IMR-90 (cell line): ENCODE measurements at regions not wholly inside any gene's neighbourhood (a gene's known extent, or its start where the extent isn't known, plus 50 kb on each side); places are given as distances from the start of the nearest gene placed in this dataset.

ENCODE experiments used
- POLR2A ChIP-seq: IDR thresholded peaks from 2 replicates; pipeline ENCODE4 v1.6.1; 2012; ENCODE audit warnings: mild to moderate bottlenecking, low read depth, low read length
- RCOR1 ChIP-seq: IDR thresholded peaks from 2 replicates; pipeline ENCODE4 v1.6.1; 2012; ENCODE audit warnings: mild to moderate bottlenecking, low read length, improper control_type of control experiment; ENCODE audit not compliant: insufficient replicate concordance
- SMC3 ChIP-seq: fragments of 150-350 bp; IDR thresholded peaks from 2 replicates; pipeline ENCODE4 v1.6.1; 2016; ENCODE audit warnings: low read depth, mild to moderate bottlenecking, antibody characterized with exemption, low read length, moderate library complexity
- TF ChIP-seq, protein P1 (sequence below): conservative IDR thresholded peaks from 2 replicates; pipeline ENCODE4 v1.5.1; 2012; ENCODE audit warnings: mild to moderate bottlenecking, low read depth, low read length, improper control_type of control experiment
- TF ChIP-seq, protein P2 (sequence below): fragments of 150-350 bp; IDR thresholded peaks from 2 replicates; pipeline ENCODE4 v1.6.1; 2016; ENCODE audit warnings: low read depth, mild to moderate bottlenecking, low read length, moderate library complexity, borderline replicate concordance

DNA sequence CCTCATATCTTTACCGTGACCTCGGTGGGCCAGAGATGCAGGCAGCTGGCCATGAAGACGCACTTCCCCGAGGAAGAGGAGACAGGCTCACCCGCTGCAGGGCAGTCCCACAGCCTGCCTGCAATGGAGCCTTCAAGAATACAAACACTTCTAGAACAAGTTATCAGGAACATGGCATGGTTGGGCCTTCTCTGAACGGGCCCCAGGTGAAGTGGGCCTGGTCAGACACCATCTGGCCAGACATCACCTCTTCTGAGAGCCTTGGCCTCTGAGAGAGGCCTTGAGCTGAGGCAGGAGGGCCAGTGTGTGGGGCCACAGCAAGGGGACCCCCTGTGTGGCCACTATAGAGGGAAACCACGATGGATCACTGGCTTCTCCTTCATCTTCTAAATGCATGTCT, 112.4 kb upstream of the GDF10 start:
- TF ChIP-seq, protein P1, sequence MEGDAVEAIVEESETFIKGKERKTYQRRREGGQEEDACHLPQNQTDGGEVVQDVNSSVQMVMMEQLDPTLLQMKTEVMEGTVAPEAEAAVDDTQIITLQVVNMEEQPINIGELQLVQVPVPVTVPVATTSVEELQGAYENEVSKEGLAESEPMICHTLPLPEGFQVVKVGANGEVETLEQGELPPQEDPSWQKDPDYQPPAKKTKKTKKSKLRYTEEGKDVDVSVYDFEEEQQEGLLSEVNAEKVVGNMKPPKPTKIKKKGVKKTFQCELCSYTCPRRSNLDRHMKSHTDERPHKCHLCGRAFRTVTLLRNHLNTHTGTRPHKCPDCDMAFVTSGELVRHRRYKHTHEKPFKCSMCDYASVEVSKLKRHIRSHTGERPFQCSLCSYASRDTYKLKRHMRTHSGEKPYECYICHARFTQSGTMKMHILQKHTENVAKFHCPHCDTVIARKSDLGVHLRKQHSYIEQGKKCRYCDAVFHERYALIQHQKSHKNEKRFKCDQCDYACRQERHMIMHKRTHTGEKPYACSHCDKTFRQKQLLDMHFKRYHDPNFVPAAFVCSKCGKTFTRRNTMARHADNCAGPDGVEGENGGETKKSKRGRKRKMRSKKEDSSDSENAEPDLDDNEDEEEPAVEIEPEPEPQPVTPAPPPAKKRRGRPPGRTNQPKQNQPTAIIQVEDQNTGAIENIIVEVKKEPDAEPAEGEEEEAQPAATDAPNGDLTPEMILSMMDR, result no peak
- TF ChIP-seq, protein P2, sequence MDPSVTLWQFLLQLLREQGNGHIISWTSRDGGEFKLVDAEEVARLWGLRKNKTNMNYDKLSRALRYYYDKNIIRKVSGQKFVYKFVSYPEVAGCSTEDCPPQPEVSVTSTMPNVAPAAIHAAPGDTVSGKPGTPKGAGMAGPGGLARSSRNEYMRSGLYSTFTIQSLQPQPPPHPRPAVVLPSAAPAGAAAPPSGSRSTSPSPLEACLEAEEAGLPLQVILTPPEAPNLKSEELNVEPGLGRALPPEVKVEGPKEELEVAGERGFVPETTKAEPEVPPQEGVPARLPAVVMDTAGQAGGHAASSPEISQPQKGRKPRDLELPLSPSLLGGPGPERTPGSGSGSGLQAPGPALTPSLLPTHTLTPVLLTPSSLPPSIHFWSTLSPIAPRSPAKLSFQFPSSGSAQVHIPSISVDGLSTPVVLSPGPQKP, result no peak
- no peak for TF ChIP-seq POLR2A
- no peak for TF ChIP-seq RCOR1
- TF ChIP-seq SMC3, result no peak
